ENCODE measurements at regions not wholly inside any gene's neighbourhood (a gene's known extent, or its start where the extent isn't known, plus 50 kb on each side); places are given as distances from the start of the nearest gene placed in this dataset.

- TF ChIP-seq CTCF (IDR thresholded peaks at IDR 0.05) = no peak
- TF ChIP-seq POLR2A (IDR thresholded peaks at IDR 0.05) = no peak
These were observed 607.0 kb downstream of the ZNF608 start for GRCh38 chr5:124139477-124139876.
